Mesendoderm (in vitro differentiated cells): ENCODE measurements at regions not wholly inside any gene's neighbourhood (a gene's known extent, or its start where the extent isn't known, plus 50 kb on each side); places are given as distances from the start of the nearest gene placed in this dataset.

Experiments used
- DNase-seq: peaks from one replicate; pipeline ENCODE4 v3.0.0; 2013
- H2AK5ac ChIP-seq: 2 replicates; pipeline ENCODE4 v1.6.1; 2013; ENCODE audit warnings: low read length, inconsistent platforms
- H2BK120ac ChIP-seq: 2 replicates; pipeline ENCODE4 v1.6.1; 2013; ENCODE audit warnings: low read depth, mild to moderate bottlenecking, low read length, moderate library complexity, mixed read lengths
- H2BK15ac ChIP-seq: replicated peaks from 2 replicates; pipeline ENCODE4 v1.6.1; 2013; ENCODE audit warnings: low read depth, mild to moderate bottlenecking, moderate library complexity
- H2BK5ac ChIP-seq: 2 replicates; pipeline ENCODE4 v1.6.1; 2013; ENCODE audit warnings: low read length, inconsistent platforms
- H3K18ac ChIP-seq: 2 replicates; pipeline ENCODE4 v1.6.1; 2013; ENCODE audit warnings: mild to moderate bottlenecking, low read length, mixed read lengths
- H3K23ac ChIP-seq: one replicate; pipeline ENCODE4 v1.6.1; 2013; ENCODE audit warnings: low read length
- H3K27ac ChIP-seq: 2 replicates; pipeline ENCODE4 v1.5.1; 2013; ENCODE audit warnings: low read depth, mild to moderate bottlenecking, inconsistent platforms, low read length, moderate library complexity
- H3K27me3 ChIP-seq: 2 replicates; pipeline ENCODE4 v1.6.1; 2013; ENCODE audit warnings: low read length, control low read depth, mild to moderate bottlenecking, inconsistent platforms; ENCODE audit not compliant: insufficient read depth, poor library complexity
- H3K36me3 ChIP-seq: 2 replicates; pipeline ENCODE4 v1.6.1; 2013; ENCODE audit warnings: low read length, inconsistent platforms; ENCODE audit not compliant: control insufficient read depth, insufficient read depth
- H3K4ac ChIP-seq: one replicate; pipeline ENCODE4 v1.6.1; 2013; ENCODE audit warnings: low read depth, mild to moderate bottlenecking, low read length, moderate library complexity
- H3K4me1 ChIP-seq: 2 replicates; pipeline ENCODE4 v1.6.1; 2013; ENCODE audit warnings: low read depth, low read length, inconsistent platforms; ENCODE audit not compliant: control insufficient read depth
- H3K4me2 ChIP-seq: 2 replicates; pipeline ENCODE4 v1.6.1; 2013; ENCODE audit warnings: low read length
- H3K4me3 ChIP-seq: 2 replicates; pipeline ENCODE4 v1.5.1; 2013; ENCODE audit warnings: mild to moderate bottlenecking, low read length
- H3K56ac ChIP-seq: one replicate; pipeline ENCODE4 v1.6.1; 2013; ENCODE audit warnings: low read length
- H3K79me1 ChIP-seq: 2 replicates; pipeline ENCODE4 v1.6.1; 2013; ENCODE audit warnings: low read length, inconsistent platforms
- H3K79me2 ChIP-seq: 2 replicates; pipeline ENCODE4 v1.6.1; 2013; ENCODE audit warnings: mild to moderate bottlenecking, low read length; ENCODE audit not compliant: control insufficient read depth, insufficient read depth
- H3K9ac ChIP-seq: 2 replicates; pipeline ENCODE4 v1.6.1; 2013; ENCODE audit warnings: low read length, inconsistent platforms
- H4K5ac ChIP-seq: one replicate; pipeline ENCODE4 v1.6.1; 2013; ENCODE audit warnings: low read length
- H4K8ac ChIP-seq: one replicate; pipeline ENCODE4 v1.6.1; 2013; ENCODE audit warnings: low read depth, mild to moderate bottlenecking, control low read depth, low read length, moderate library complexity
- WGBS: extraction: QIAGEN DNeasy Blood & Tissue Kit; methylation state at CpG from one replicate; pipeline ENCODE4 v1.1.7; 2013; ENCODE audit warnings: low lambda C conversion rate, missing lambda C conversion rate; ENCODE audit not compliant: insufficient coverage; ENCODE audit errors: extremely low coverage; 5-methylcytosine and 5-hydroxymethylcytosine counted together

DNA sequence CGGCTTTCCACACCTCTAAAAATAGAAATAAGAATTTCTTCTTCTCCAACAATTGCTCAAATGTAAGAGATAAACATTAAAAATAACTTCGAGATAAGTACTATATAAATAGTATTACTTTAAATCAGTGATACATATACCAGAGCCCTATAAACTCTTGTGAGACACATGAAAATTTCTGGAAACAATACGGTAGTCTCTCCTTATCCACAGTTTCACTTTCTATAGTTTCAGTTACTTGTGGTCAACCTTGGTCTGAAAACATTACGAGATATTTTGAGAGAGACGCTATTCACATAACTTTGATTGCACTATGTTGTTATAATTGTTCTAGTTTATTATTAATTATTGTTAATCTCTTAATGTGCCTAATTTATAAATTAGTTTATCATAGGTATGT lies 101.5 kb upstream of the CXXC4 start:
- Histone ChIP-seq H2BK5ac (no peak overlapping the region), H3K4me2 (no peak overlapping the region), H3K27me3 (no peaks in the 10 kb centered on the region), H2BK120ac (no peak overlapping the region), H3K4me3 (no peak overlapping the region), H3K4me1 (no peaks in the 10 kb centered on the region), H3K27ac (no peak overlapping the region), H3K56ac (no peak overlapping the region), H3K79me2 (no peaks in the 10 kb centered on the region), H2BK15ac (no peak overlapping the region), H4K5ac (no peak overlapping the region), H3K23ac (no peak overlapping the region), H3K18ac (no peak overlapping the region), H3K4ac (no peak overlapping the region), H3K79me1 (no peaks in the 10 kb centered on the region), H4K8ac (no peak overlapping the region), H3K9ac (no peak overlapping the region), H2AK5ac (no peak overlapping the region), H3K36me3 (no peaks in the 10 kb centered on the region)
- no CpG with 5 or more reads among the region's 5 CpGs for WGBS
- DNase-seq = no peak

DNA sequence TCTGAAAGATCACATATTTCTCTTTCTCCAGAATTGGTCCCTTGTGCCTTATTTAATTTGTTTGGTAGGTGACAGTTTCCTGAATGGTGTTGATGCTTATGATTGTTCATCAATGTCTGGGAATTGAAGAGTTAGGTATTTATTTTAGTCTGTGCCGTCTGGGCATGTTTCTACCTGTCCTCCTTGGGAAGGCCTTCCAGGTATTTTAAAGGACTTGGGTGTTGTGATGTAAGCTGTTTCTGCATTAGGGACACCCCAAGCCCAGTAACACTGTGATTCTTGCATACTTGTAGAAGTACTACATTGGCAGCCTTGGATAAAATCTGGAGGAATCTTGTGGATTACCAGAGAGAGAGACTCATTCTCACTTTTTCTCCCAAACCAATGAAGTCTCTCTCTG lies 120.8 kb upstream of the CXXC4 start:
- DNase-seq = peak; percentile 3
- H4K8ac ChIP-seq = no peak overlapping the region
- no CpG with 5 or more reads among the region's 1 CpG for WGBS
- H3K79me2 ChIP-seq = no peaks in the 10 kb centered on the region
- no peak overlapping the region for H2BK15ac ChIP-seq
- H3K27ac ChIP-seq = no peak overlapping the region
- H3K4ac ChIP-seq = no peak overlapping the region
- H3K4me3 ChIP-seq = no peak overlapping the region
- no peaks in the 10 kb centered on the region for H3K36me3 ChIP-seq
- H3K4me2 ChIP-seq = no peak overlapping the region
- no peak overlapping the region for H3K18ac ChIP-seq
- no peak overlapping the region for H3K23ac ChIP-seq
- no peaks in the 10 kb centered on the region for H3K27me3 ChIP-seq
- no peak overlapping the region for H2BK5ac ChIP-seq
- no peak overlapping the region for H4K5ac ChIP-seq
- no peaks in the 10 kb centered on the region for H3K4me1 ChIP-seq
- no peak overlapping the region for H3K9ac ChIP-seq
- H3K79me1 ChIP-seq = no peaks in the 10 kb centered on the region
- no peak overlapping the region for H2AK5ac ChIP-seq
- H3K56ac ChIP-seq = no peak overlapping the region
- no peak overlapping the region for H2BK120ac ChIP-seq

DNA sequence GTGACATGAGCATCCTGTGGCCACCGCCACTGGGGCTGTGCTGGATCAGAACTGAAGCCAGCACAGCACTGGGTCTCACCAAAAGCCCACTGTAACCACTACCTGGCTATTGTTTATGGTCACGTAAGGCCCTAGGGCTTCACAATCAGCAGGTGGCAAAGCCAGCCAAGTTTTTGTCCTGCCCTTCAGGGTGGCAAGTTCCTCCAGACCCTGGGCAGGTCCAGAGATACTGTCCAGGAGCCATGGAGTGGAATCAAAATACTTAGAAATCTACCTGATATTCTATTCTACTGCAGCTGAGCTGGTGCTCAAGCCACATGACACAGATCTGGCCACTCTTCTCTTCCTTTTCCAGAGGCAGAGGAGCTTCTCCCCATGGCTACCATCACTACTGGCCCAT lies 121.2 kb upstream of the CXXC4 start:
- H3K27ac ChIP-seq = no peak overlapping the region
- no peak overlapping the region for H3K4me2 ChIP-seq
- no peak overlapping the region for H3K9ac ChIP-seq
- no peak overlapping the region for H3K18ac ChIP-seq
- no peak overlapping the region for H2BK15ac ChIP-seq
- H3K79me1 ChIP-seq = no peaks in the 10 kb centered on the region
- no peak overlapping the region for H2AK5ac ChIP-seq
- H4K5ac ChIP-seq = no peak overlapping the region
- H4K8ac ChIP-seq = no peak overlapping the region
- H3K27me3 ChIP-seq = no peaks in the 10 kb centered on the region
- no peaks in the 10 kb centered on the region for H3K79me2 ChIP-seq
- no peak overlapping the region for H3K4ac ChIP-seq
- H3K56ac ChIP-seq = no peak overlapping the region
- H3K36me3 ChIP-seq = no peaks in the 10 kb centered on the region
- no peak overlapping the region for H2BK120ac ChIP-seq
- no peaks in the 10 kb centered on the region for H3K4me1 ChIP-seq
- no peak overlapping the region for H3K23ac ChIP-seq
- H2BK5ac ChIP-seq = no peak overlapping the region
- no CpG with 5 or more reads among the region's 2 CpGs for WGBS
- no peak overlapping the region for H3K4me3 ChIP-seq
- no peak for DNase-seq

DNA sequence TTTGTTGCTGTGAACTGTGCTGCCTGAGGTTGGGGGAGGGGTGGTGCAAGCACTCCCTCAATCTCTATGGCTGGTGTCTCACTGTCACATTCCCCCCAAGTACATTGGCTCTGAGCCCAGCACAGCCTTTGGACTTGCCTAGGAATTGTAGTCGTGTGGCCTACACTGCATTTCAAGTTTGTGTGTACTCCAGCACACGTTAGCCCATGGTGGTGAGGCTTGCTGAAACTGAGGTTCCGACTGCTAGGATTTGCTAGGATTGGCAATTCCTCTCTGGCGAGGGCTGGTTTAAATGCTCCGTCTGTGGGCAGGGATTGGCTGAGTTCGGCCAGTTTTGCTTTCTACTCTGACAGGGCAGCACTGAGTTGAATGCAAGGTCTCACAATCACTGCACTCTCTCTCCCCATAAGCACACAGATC lies 121.7 kb upstream of the CXXC4 start:
- no peak overlapping the region for H2BK120ac ChIP-seq
- no CpG with 5 or more reads among the region's 6 CpGs for whole genome bisulfite sequencing
- H2AK5ac ChIP-seq = no peak overlapping the region
- H3K18ac ChIP-seq = no peak overlapping the region
- no peak overlapping the region for H2BK15ac ChIP-seq
- no peaks in the 10 kb centered on the region for H3K4me1 ChIP-seq
- no peak overlapping the region for H3K9ac ChIP-seq
- no peak overlapping the region for H4K8ac ChIP-seq
- no peak for DNase-seq
- no peak overlapping the region for H2BK5ac ChIP-seq
- no peak overlapping the region for H4K5ac ChIP-seq
- no peak overlapping the region for H3K23ac ChIP-seq
- H3K4me2 ChIP-seq = no peak overlapping the region
- H3K36me3 ChIP-seq = no peaks in the 10 kb centered on the region
- H3K27ac ChIP-seq = no peak overlapping the region
- no peaks in the 10 kb centered on the region for H3K79me2 ChIP-seq
- no peak overlapping the region for H3K4me3 ChIP-seq
- H3K4ac ChIP-seq = no peak overlapping the region
- H3K27me3 ChIP-seq = no peaks in the 10 kb centered on the region
- no peaks in the 10 kb centered on the region for H3K79me1 ChIP-seq
- H3K56ac ChIP-seq = no peak overlapping the region

DNA sequence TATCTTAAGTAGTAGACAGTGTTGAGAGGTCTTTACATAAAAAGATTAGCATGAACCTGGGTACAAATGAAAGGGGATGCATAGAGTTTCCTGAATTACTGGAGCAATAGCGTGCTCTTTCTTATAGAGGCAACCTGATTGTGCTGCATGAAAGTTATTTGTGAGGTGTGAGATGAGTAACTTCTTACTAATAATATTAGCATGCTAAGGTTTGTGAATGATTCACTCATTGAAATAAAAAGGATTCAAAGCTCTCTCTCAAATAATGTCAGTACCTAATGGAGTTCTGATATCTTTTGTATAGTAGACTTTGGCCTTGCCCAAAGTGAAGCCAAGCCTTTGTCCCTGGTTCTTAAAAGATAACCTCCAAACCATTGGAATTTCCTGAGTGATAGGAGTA lies 131.0 kb upstream of the CXXC4 start:
- no peak overlapping the region for H2AK5ac ChIP-seq
- no peaks in the 10 kb centered on the region for H3K36me3 ChIP-seq
- no peak overlapping the region for H4K8ac ChIP-seq
- H3K18ac ChIP-seq = no peak overlapping the region
- H3K4ac ChIP-seq = no peak overlapping the region
- no peaks in the 10 kb centered on the region for H3K4me1 ChIP-seq
- H3K23ac ChIP-seq = no peak overlapping the region
- H3K4me2 ChIP-seq = no peak overlapping the region
- no peaks in the 10 kb centered on the region for H3K79me1 ChIP-seq
- no CpG with 5 or more reads among the region's 1 CpG for WGBS
- H2BK120ac ChIP-seq = no peak overlapping the region
- no peak overlapping the region for H4K5ac ChIP-seq
- DNase-seq = no peak
- H3K9ac ChIP-seq = no peak overlapping the region
- H2BK15ac ChIP-seq = no peak overlapping the region
- H3K79me2 ChIP-seq = no peaks in the 10 kb centered on the region
- no peak overlapping the region for H3K4me3 ChIP-seq
- no peak overlapping the region for H2BK5ac ChIP-seq
- H3K27me3 ChIP-seq = no peaks in the 10 kb centered on the region
- no peak overlapping the region for H3K27ac ChIP-seq
- no peak overlapping the region for H3K56ac ChIP-seq

DNA sequence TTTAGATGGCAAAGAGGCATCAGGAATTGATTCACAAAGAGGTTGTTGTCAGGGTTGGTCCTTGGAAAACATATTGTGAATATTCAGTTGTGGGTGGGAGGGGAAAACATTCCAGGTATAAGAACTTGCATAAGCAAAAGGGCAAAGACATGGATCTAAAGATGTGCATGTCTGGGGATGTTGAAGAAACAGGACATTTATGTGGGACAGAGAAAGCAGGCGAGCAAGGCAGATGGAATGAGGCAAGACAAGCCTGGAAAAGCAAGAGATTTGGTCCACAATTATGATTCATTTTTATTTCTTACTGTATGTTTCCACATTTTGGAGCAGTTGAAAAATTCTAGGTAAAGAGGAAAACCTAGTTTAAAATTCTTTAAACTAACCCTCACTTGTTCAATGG lies 134.9 kb upstream of the CXXC4 start:
- H3K9ac ChIP-seq = no peak overlapping the region
- no peak overlapping the region for H2BK5ac ChIP-seq
- no peak for DNase-seq
- H3K4ac ChIP-seq = no peak overlapping the region
- no peak overlapping the region for H3K4me2 ChIP-seq
- H2AK5ac ChIP-seq = no peak overlapping the region
- no peak overlapping the region for H2BK120ac ChIP-seq
- H3K27me3 ChIP-seq = no peaks in the 10 kb centered on the region
- no peak overlapping the region for H3K23ac ChIP-seq
- WGBS = no CpG with 5 or more reads among the region's 1 CpG
- no peak overlapping the region for H2BK15ac ChIP-seq
- H3K4me3 ChIP-seq = no peak overlapping the region
- H4K8ac ChIP-seq = no peak overlapping the region
- no peak overlapping the region for H4K5ac ChIP-seq
- H3K56ac ChIP-seq = no peak overlapping the region
- no peaks in the 10 kb centered on the region for H3K79me2 ChIP-seq
- H3K36me3 ChIP-seq = no peaks in the 10 kb centered on the region
- H3K4me1 ChIP-seq = no peaks in the 10 kb centered on the region
- H3K79me1 ChIP-seq = no peaks in the 10 kb centered on the region
- H3K27ac ChIP-seq = no peak overlapping the region
- H3K18ac ChIP-seq = no peak overlapping the region
